ENCODE measurements at regions not wholly inside any gene's neighbourhood (a gene's known extent, or its start where the extent isn't known, plus 50 kb on each side); places are given as distances from the start of the nearest gene placed in this dataset.

DNA sequence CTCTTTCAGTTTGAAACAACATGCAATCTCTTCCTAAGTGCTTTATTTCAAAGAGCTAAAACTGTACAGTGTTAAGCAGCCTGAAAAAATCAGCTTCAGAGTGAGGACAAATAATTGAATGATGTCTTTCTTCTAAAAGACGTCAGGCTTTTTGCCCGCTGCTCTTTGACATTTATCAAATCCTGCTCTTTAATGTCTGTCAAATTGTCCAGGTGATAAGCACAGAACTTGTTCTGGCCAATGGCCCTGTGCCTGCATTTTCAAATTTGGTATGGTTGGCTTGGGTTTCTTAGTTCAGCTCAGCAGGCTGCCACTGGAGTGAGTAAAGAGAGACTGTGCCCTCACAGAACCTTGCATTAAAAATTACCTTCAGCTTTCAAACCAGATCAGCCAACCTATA is 712.9 kb upstream of the LCORL start:
- TF ChIP-seq, protein P1, sequence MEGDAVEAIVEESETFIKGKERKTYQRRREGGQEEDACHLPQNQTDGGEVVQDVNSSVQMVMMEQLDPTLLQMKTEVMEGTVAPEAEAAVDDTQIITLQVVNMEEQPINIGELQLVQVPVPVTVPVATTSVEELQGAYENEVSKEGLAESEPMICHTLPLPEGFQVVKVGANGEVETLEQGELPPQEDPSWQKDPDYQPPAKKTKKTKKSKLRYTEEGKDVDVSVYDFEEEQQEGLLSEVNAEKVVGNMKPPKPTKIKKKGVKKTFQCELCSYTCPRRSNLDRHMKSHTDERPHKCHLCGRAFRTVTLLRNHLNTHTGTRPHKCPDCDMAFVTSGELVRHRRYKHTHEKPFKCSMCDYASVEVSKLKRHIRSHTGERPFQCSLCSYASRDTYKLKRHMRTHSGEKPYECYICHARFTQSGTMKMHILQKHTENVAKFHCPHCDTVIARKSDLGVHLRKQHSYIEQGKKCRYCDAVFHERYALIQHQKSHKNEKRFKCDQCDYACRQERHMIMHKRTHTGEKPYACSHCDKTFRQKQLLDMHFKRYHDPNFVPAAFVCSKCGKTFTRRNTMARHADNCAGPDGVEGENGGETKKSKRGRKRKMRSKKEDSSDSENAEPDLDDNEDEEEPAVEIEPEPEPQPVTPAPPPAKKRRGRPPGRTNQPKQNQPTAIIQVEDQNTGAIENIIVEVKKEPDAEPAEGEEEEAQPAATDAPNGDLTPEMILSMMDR (IDR thresholded peaks at IDR 0.05): no peak
- no peak for TF ChIP-seq POLR2A (IDR thresholded peaks at IDR 0.05)

Measured in testis (tissue), 2 donors.